Astrocyte (in vitro differentiated cells and primary cell): ENCODE measurements at regions not wholly inside any gene's neighbourhood (a gene's known extent, or its start where the extent isn't known, plus 50 kb on each side); places are given as distances from the start of the nearest gene placed in this dataset.

ENCODE experiments used
- DNase-seq: peaks from one replicate; pipeline ENCODE4 v3.0.0-alpha.2; 2010; ENCODE audit warnings: low read depth
- FAIRE-seq: peaks from 2 replicates; lab custom pipeline; 2011; peaks lifted over from hg19 to GRCh38; lab: Jason Lieb, UNC
- H2AFZ ChIP-seq: 2 replicates; pipeline ENCODE4 v1.6.0; 2012; ENCODE audit warnings: low read depth, low read length, inconsistent platforms
- H3K27ac ChIP-seq: 2 replicates; pipeline ENCODE4 v1.5.1; 2011; ENCODE audit warnings: low read depth, low read length, inconsistent platforms
- H3K27me3 ChIP-seq: 2 replicates; pipeline ENCODE4 v1.6.0; 2011; ENCODE audit warnings: low read length, inconsistent platforms; ENCODE audit not compliant: insufficient read depth
- H3K36me3 ChIP-seq: 2 replicates; pipeline ENCODE4 v1.5.1; 2011; ENCODE audit warnings: low read length, inconsistent platforms; ENCODE audit not compliant: insufficient read depth
- H3K4me1 ChIP-seq: 2 replicates; pipeline ENCODE4 v1.5.1; 2011; ENCODE audit warnings: low read length, inconsistent platforms; ENCODE audit not compliant: insufficient read depth
- H3K4me2 ChIP-seq: 2 replicates; pipeline ENCODE4 v1.6.0; 2012; ENCODE audit warnings: low read length, inconsistent platforms
- H3K4me3 ChIP-seq: 2 replicates; pipeline ENCODE4 v1.5.1; 2011; ENCODE audit warnings: low read depth, mild to moderate bottlenecking, low read length, inconsistent platforms; ENCODE audit not compliant: insufficient read depth
- H3K79me2 ChIP-seq: 2 replicates; pipeline ENCODE4 v1.6.0; 2012; ENCODE audit warnings: mild to moderate bottlenecking, low read length, inconsistent platforms; ENCODE audit not compliant: insufficient read depth
- H3K9ac ChIP-seq: 2 replicates; pipeline ENCODE4 v1.6.0; 2012; ENCODE audit warnings: mild to moderate bottlenecking, low read length, inconsistent platforms
- H3K9me3 ChIP-seq: 2 replicates; pipeline ENCODE4 v1.5.1; 2012; ENCODE audit warnings: low read depth, mild to moderate bottlenecking, low read length, inconsistent platforms; ENCODE audit not compliant: insufficient read depth
- H4K20me1 ChIP-seq: 2 replicates; pipeline ENCODE4 v1.6.0; 2012; ENCODE audit warnings: low read length, inconsistent platforms; ENCODE audit not compliant: insufficient read depth
- H3K27ac Mint-ChIP-seq: one replicate; pipeline ENCODE4 v1.8.0; 2021; ENCODE audit warnings: mild to moderate bottlenecking, mixed read lengths; ENCODE audit not compliant: unreplicated experiment
- H3K27me3 Mint-ChIP-seq: one replicate; pipeline ENCODE4 v1.8.0; 2021; ENCODE audit warnings: low read depth, mixed read lengths; ENCODE audit not compliant: unreplicated experiment
- H3K36me3 Mint-ChIP-seq: one replicate; pipeline ENCODE4 v1.8.0; 2021; ENCODE audit warnings: low read depth, mixed read lengths; ENCODE audit not compliant: unreplicated experiment
- H3K4me1 Mint-ChIP-seq: one replicate; pipeline ENCODE4 v1.8.0; 2021; ENCODE audit warnings: low read depth, mixed read lengths; ENCODE audit not compliant: unreplicated experiment
- H3K4me3 Mint-ChIP-seq: one replicate; pipeline ENCODE4 v1.8.0; 2021; ENCODE audit warnings: mild to moderate bottlenecking, moderate library complexity, mixed read lengths; ENCODE audit not compliant: unreplicated experiment
- H3K9me3 Mint-ChIP-seq: one replicate; pipeline ENCODE4 v1.8.0; 2021; ENCODE audit warnings: mild to moderate bottlenecking, mixed read lengths; ENCODE audit not compliant: unreplicated experiment
- EZH2 ChIP-seq: IDR thresholded peaks from 2 replicates; pipeline ENCODE4 v1.6.1; 2012; ENCODE audit warnings: mild to moderate bottlenecking, low read length, inconsistent platforms; ENCODE audit not compliant: insufficient read depth
- TF ChIP-seq, protein P1 (sequence below): IDR thresholded peaks from 2 replicates; pipeline ENCODE4 v1.5.1; 2011; ENCODE audit warnings: low read depth, mild to moderate bottlenecking, inconsistent platforms, low read length, moderate library complexity; ENCODE audit not compliant: insufficient read depth

DNA sequence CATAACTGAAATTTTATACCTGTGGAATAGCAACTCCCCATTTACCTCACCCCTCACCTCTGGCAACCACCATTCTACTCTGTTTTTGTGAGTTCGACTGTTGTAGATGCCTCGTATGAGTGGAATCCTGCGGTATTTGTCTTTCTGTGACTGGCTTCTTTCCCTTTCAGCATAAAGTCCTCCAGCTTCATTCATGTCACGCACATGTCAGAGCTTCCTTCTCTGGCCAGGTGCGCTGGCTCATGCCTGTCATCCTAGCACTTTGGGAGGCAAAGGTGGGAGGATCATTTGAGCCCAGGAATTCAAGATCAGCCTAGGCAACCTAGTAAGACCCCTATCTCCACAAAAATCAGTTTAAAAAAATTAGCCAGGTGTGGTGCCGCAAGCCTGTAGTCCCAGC is 278.4 kb downstream of the PARN start:
- Histone ChIP-seq H3K79me2 (no peaks in the 10 kb centered on the region), H3K4me1 (no peaks in the 10 kb centered on the region), H3K9me3 (no peaks in the 10 kb centered on the region), H3K27me3 (peaks cover 5% of the 10 kb centered on the region), H4K20me1 (no peaks in the 10 kb centered on the region), H3K9ac (no peak overlapping the region), H3K4me3 (no peak overlapping the region), H2AFZ (no peak overlapping the region), H3K4me2 (no peak overlapping the region), H3K36me3 (no peaks in the 10 kb centered on the region), H3K27ac (no peak overlapping the region)
- DNase-seq, result no peak
- no peak overlapping the region for H3K27ac Mint-ChIP-seq
- no peaks in the 10 kb centered on the region for H3K9me3 Mint-ChIP-seq
- H3K36me3 Mint-ChIP-seq, result no peaks in the 10 kb centered on the region
- TF ChIP-seq EZH2, result no peak
- FAIRE-seq, result no peak
- peaks cover 3% of the 10 kb centered on the region for H3K27me3 Mint-ChIP-seq
- no peak overlapping the region for H3K4me3 Mint-ChIP-seq
- H3K4me1 Mint-ChIP-seq, result peaks cover 5% of the 10 kb centered on the region

- no peak overlapping the region for H3K27ac Mint-ChIP-seq
- no peak for TF ChIP-seq EZH2
- TF ChIP-seq, protein P1, sequence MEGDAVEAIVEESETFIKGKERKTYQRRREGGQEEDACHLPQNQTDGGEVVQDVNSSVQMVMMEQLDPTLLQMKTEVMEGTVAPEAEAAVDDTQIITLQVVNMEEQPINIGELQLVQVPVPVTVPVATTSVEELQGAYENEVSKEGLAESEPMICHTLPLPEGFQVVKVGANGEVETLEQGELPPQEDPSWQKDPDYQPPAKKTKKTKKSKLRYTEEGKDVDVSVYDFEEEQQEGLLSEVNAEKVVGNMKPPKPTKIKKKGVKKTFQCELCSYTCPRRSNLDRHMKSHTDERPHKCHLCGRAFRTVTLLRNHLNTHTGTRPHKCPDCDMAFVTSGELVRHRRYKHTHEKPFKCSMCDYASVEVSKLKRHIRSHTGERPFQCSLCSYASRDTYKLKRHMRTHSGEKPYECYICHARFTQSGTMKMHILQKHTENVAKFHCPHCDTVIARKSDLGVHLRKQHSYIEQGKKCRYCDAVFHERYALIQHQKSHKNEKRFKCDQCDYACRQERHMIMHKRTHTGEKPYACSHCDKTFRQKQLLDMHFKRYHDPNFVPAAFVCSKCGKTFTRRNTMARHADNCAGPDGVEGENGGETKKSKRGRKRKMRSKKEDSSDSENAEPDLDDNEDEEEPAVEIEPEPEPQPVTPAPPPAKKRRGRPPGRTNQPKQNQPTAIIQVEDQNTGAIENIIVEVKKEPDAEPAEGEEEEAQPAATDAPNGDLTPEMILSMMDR, result no peak
- no peak overlapping the region for H2AFZ ChIP-seq
- H3K9ac ChIP-seq, result no peak overlapping the region
- no peaks in the 10 kb centered on the region for H4K20me1 ChIP-seq
- H3K4me3 Mint-ChIP-seq, result no peak overlapping the region
- H3K79me2 ChIP-seq, result no peaks in the 10 kb centered on the region
- no peaks in the 10 kb centered on the region for H3K4me1 ChIP-seq
- no peak overlapping the region for H3K27ac ChIP-seq
- no peaks in the 10 kb centered on the region for H3K9me3 Mint-ChIP-seq
- H3K27me3 Mint-ChIP-seq, result peaks cover 3% of the 10 kb centered on the region
- no peaks in the 10 kb centered on the region for H3K36me3 ChIP-seq
- peaks cover 5% of the 10 kb centered on the region for H3K4me1 Mint-ChIP-seq
- DNase-seq (no peak), FAIRE-seq (no peak)
- H3K4me3 ChIP-seq, result no peak overlapping the region
- H3K27me3 ChIP-seq, result peaks cover 5% of the 10 kb centered on the region
- no peak overlapping the region for H3K4me2 ChIP-seq
- H3K9me3 ChIP-seq, result no peaks in the 10 kb centered on the region
- H3K36me3 Mint-ChIP-seq, result peaks cover under 1% of the 10 kb centered on the region
These were observed 279.4 kb downstream of the PARN start for GRCh38 chr16:14350626-14351025.

DNA sequence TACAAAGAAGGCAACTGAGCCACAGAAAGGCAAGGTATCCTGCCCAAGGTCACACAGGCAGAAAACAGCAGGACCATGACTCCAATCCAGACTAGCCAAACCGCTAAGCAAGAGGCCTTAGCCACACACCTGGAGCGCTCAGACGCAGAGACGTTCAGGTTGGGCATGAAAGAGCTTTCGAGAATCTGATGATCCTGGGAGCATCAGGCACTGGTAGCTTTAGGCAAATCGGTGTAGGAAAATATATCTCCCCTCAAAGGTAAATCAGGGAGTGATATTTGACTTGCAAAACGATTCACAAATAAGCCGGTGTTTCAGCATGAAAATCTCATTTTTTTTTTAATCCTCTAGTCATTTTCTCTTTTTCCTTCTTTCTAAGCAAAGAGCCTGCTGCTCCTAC is 279.0 kb downstream of the MRTFB start:
- peaks cover 5% of the 10 kb centered on the region for H3K27me3 ChIP-seq
- no peaks in the 10 kb centered on the region for H3K79me2 ChIP-seq
- no peak overlapping the region for H3K4me3 Mint-ChIP-seq
- no peaks in the 10 kb centered on the region for H4K20me1 ChIP-seq
- H3K4me2 ChIP-seq, result no peak overlapping the region
- DNase-seq (no peak), FAIRE-seq (no peak)
- H3K36me3 Mint-ChIP-seq, result peaks cover 3% of the 10 kb centered on the region
- H3K9me3 Mint-ChIP-seq, result no peaks in the 10 kb centered on the region
- H3K9me3 ChIP-seq, result no peaks in the 10 kb centered on the region
- H2AFZ ChIP-seq, result no peak overlapping the region
- no peaks in the 10 kb centered on the region for H3K36me3 ChIP-seq
- H3K4me1 Mint-ChIP-seq, result peaks cover 5% of the 10 kb centered on the region
- no peaks in the 10 kb centered on the region for H3K4me1 ChIP-seq
- H3K27ac ChIP-seq, result no peak overlapping the region
- no peak overlapping the region for H3K27ac Mint-ChIP-seq
- no peak overlapping the region for H3K9ac ChIP-seq
- TF ChIP-seq, protein P1, result no peak
- no peak for TF ChIP-seq EZH2
- no peak overlapping the region for H3K4me3 ChIP-seq
- peaks cover 6% of the 10 kb centered on the region for H3K27me3 Mint-ChIP-seq
